ENCODE measurements at regions not wholly inside any gene's neighbourhood (a gene's known extent, or its start where the extent isn't known, plus 50 kb on each side); places are given as distances from the start of the nearest gene placed in this dataset.

DNA sequence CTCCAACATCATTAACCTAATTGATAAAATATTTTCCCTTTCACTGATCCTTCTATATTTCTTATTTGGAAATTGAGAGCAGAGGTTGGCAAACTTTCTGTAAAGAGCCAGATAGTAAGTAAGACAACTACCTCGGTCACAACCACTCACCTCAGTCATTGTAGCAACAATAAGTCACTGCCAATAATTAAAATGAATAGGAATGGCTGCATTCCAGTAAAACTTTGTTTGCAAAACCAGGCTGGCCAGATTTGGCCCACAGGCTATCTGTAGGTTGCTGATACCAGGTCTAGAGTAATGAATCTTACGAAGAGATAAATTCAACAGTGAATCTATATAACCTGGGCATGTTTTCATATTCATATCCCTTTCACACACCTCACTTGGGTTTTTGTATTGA lies 316.2 kb upstream of the TBC1D5 start:
- H3K4me3 ChIP-seq (ENCODE audit: extremely low read depth in 1 of 4, insufficient read depth in 2 of 4, low read depth in 3 of 4, low read length in 4 of 4), result no peak overlapping the region
- no peak for TF ChIP-seq SIN3A (conservative IDR thresholded peaks at IDR 0.05 in 1 of 2, IDR thresholded peaks at IDR 0.05 in 1 of 2; ENCODE audit: low read depth in 1 of 2, low read length in 2 of 2)
- no peak for TF ChIP-seq EP300 (IDR thresholded peaks at IDR 0.05; ENCODE audit: borderline replicate concordance in 1 of 2, low read depth in 2 of 2, low read length in 2 of 2)
- TF ChIP-seq CEBPB (IDR thresholded peaks at IDR 0.05; ENCODE audit: low read depth, low read length), result no peak
- TF ChIP-seq KDM4A (IDR thresholded peaks at IDR 0.05; ENCODE audit: low read depth, low read length, severe bottlenecking), result no peak
- TF ChIP-seq HDAC2 (IDR thresholded peaks at IDR 0.05; ENCODE audit: borderline replicate concordance in 1 of 2, low read depth in 2 of 2, low read length in 2 of 2), result no peak
- no peak for TF ChIP-seq GTF2F1 (IDR thresholded peaks at IDR 0.05; ENCODE audit: borderline replicate concordance, low read depth, low read length)
- no peak for TF ChIP-seq SAP30 (IDR thresholded peaks at IDR 0.05; ENCODE audit: insufficient read depth, insufficient replicate concordance, low read length)
- no peak for TF ChIP-seq CHD1 (IDR thresholded peaks at IDR 0.05; ENCODE audit: low read depth, low read length)
- TF ChIP-seq BRCA1 (IDR thresholded peaks at IDR 0.05; ENCODE audit: low read depth, low read length), result no peak
- no peak for TF ChIP-seq KDM5A (IDR thresholded peaks at IDR 0.05; ENCODE audit: low read length)
- TF ChIP-seq SRF (IDR thresholded peaks at IDR 0.05; ENCODE audit: low read depth, low read length), result no peak
- no peak for TF ChIP-seq YY1 (IDR thresholded peaks at IDR 0.05; ENCODE audit: low read depth, low read length)
- TF ChIP-seq TBP (IDR thresholded peaks at IDR 0.05; ENCODE audit: low read depth, low read length), result no peak
- TF ChIP-seq, protein P1, sequence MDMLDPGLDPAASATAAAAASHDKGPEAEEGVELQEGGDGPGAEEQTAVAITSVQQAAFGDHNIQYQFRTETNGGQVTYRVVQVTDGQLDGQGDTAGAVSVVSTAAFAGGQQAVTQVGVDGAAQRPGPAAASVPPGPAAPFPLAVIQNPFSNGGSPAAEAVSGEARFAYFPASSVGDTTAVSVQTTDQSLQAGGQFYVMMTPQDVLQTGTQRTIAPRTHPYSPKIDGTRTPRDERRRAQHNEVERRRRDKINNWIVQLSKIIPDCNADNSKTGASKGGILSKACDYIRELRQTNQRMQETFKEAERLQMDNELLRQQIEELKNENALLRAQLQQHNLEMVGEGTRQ (IDR thresholded peaks at IDR 0.05; ENCODE audit: low read length), result no peak

More for the DNA sequence above, 316.2 kb upstream of the TBC1D5 start:
- no peak overlapping the region for H2BK15ac ChIP-seq (ENCODE audit: low read length)
- POLR2A ChIA-PET (ENCODE audit: partially characterized antibody), result no interaction called here
- H4K20me1 ChIP-seq (replicated peaks in 1 of 2; ENCODE audit: control insufficient read depth in 1 of 2, insufficient read depth in 2 of 2, low read length in 2 of 2), result no peaks in the 10 kb centered on the region
- H2AFZ ChIP-seq (ENCODE audit: low read length), result no peak overlapping the region
- no peak overlapping the region for H3K4me2 ChIP-seq (ENCODE audit: insufficient read depth in 1 of 2, low read depth in 2 of 2, low read length in 2 of 2)
- no peaks in the 10 kb centered on the region for H3K9me3 ChIP-seq (ENCODE audit: insufficient read depth in 2 of 2, low read depth in 1 of 2, low read length in 1 of 2)
- no peak overlapping the region for H2BK12ac ChIP-seq (ENCODE audit: low read depth, low read length)
- FAIRE-seq, result no peak
- no peak overlapping the region for H3K56ac ChIP-seq (replicated peaks; ENCODE audit: insufficient read length, low read depth, low read length)
- no peak overlapping the region for H2AK5ac ChIP-seq (ENCODE audit: low read depth, low read length)
- H2BK120ac ChIP-seq (replicated peaks; ENCODE audit: low read depth, low read length), result no peak overlapping the region
- H2BK20ac ChIP-seq (ENCODE audit: low read length), result no peak overlapping the region
- no peaks in the 10 kb centered on the region; a peak in 1 of 8 replicates for H3K36me3 ChIP-seq (ENCODE audit: control insufficient read depth in 2 of 4, insufficient read depth in 4 of 4, low read length in 3 of 4)
- no peak overlapping the region for H3K23ac ChIP-seq (ENCODE audit: insufficient read length)
- no peak overlapping the region for H3K14ac ChIP-seq (ENCODE audit: insufficient read length)
- no peak for DNase-seq (ENCODE audit: low read depth in 1 of 2, low spot score in 2 of 2)
- no peaks in the 10 kb centered on the region for H3K79me2 ChIP-seq (ENCODE audit: control insufficient read depth in 1 of 2, insufficient read depth in 2 of 2, low read length in 2 of 2)
- CTCF ChIA-PET (ENCODE audit: partially characterized antibody), result interaction anchor here (0.6 kb wide), 1 partner anchor 18 kb away, joined by 3 read pairs; no protein-coding TSS in a partner anchor
- H4K8ac ChIP-seq (ENCODE audit: extremely low read depth, insufficient read depth, low read length), result no peak overlapping the region
- H3K4ac ChIP-seq (replicated peaks; ENCODE audit: insufficient read length, low read depth, low read length), result no peak overlapping the region
- no peak overlapping the region for H3K18ac ChIP-seq (ENCODE audit: extremely low read depth, low read length)
- no peak overlapping the region for H4K91ac ChIP-seq (replicated peaks; ENCODE audit: insufficient read length, low read length)
- H3K4me1 ChIP-seq (replicated peaks in 1 of 4; ENCODE audit: control insufficient read depth in 3 of 4, insufficient read depth in 4 of 4, low read length in 3 of 4), result no peaks in the 10 kb centered on the region
- no peaks in the 10 kb centered on the region for H3K27me3 ChIP-seq (replicated peaks in 1 of 4; ENCODE audit: control insufficient read depth in 3 of 4, extremely low read depth in 1 of 4, insufficient read depth in 3 of 4, low read length in 3 of 4)
- H2BK5ac ChIP-seq (ENCODE audit: low read depth, low read length), result no peak overlapping the region
- H3K9ac ChIP-seq (replicated peaks in 1 of 4; ENCODE audit: extremely low read depth in 1 of 4, low read depth in 3 of 4, low read length in 3 of 4), result no peak overlapping the region
- no peaks in the 10 kb centered on the region; the same call in 1 of the 2 replicates for H3K23me2 ChIP-seq (ENCODE audit: low read depth, low read length)
- no peaks in the 10 kb centered on the region for H3K79me1 ChIP-seq (ENCODE audit: low read depth, low read length)
- 91% methylated on average over 2 of the region's 2 CpGs; no CpG with 5 or more reads in 1 of the 2 experiments for WGBS, 2 experiments (ENCODE audit: extremely low coverage in 1 of 2, insufficient coverage in 1 of 2, insufficient read length in 1 of 2, insufficient replicate concordance in 2 of 2, low coverage in 1 of 2, low lambda C conversion rate in 2 of 2, missing lambda C conversion rate in 1 of 2)
- no peak overlapping the region for H4K5ac ChIP-seq (ENCODE audit: insufficient read length, low read depth, low read length)
- no peak overlapping the region for H3K27ac ChIP-seq (ENCODE audit: low read depth, low read length)

Measured in H1 (cell line).